Muscle of leg (tissue), 3 donors: ENCODE measurements at regions not wholly inside any gene's neighbourhood (a gene's known extent, or its start where the extent isn't known, plus 50 kb on each side); places are given as distances from the start of the nearest gene placed in this dataset.

Experiments used
- DNase-seq: peaks from one replicate; pipeline ENCODE4 v3.0.0; 2013
- H3K27ac ChIP-seq: one replicate; pipeline ENCODE4 v1.5.1; 2013; ENCODE audit warnings: mild to moderate bottlenecking, low read length, control low read depth
- H3K27me3 ChIP-seq: one replicate; pipeline ENCODE4 v1.6.1; 2013; ENCODE audit warnings: low read length; ENCODE audit not compliant: control insufficient read depth, insufficient read depth
- H3K36me3 ChIP-seq: one replicate; pipeline ENCODE4 v1.6.1; 2013; ENCODE audit warnings: low read length; ENCODE audit not compliant: control insufficient read depth, insufficient read depth
- H3K4me1 ChIP-seq: one replicate; pipeline ENCODE4 v1.6.1; 2013; ENCODE audit warnings: low read length; ENCODE audit not compliant: control insufficient read depth, insufficient read depth
- H3K4me3 ChIP-seq: one replicate; pipeline ENCODE4 v1.5.1; 2013; ENCODE audit warnings: low read length, control low read depth
- H3K9me3 ChIP-seq: replicated peaks from 2 replicates; pipeline ENCODE4 v1.6.1; 2013; ENCODE audit warnings: low read depth, low read length; ENCODE audit not compliant: control insufficient read depth
- WGBS: methylation state at CpG from one replicate; pipeline ENCODE4 v1.1.5; 2013; ENCODE audit warnings: missing lambda C conversion rate; ENCODE audit not compliant: insufficient coverage; 5-methylcytosine and 5-hydroxymethylcytosine counted together

DNA sequence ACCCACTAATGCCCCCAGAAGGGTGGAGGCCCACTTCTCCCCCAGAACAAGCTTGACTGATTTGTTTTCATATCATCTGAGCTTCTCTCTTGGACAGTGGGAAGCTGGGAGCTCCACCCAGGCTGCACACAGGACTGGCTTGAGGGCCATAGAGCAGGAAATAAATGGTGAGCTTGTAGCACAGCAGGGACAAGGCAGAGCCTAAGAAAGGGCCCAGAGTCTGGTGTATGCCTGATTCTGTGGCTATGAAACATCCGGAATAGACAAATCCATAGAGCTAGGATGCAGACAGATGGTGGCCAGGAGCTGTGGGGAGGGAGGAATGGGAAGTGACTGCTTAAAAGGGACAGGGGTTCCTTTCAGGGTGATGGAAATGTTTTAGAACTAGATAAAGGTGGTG lies 79.0 kb downstream of the ARL6IP4 start:
- DNase-seq, result no peak
- Histone ChIP-seq H3K36me3 (no peaks in the 10 kb centered on the region), H3K27me3 (no peaks in the 10 kb centered on the region), H3K27ac (peak overlapping the region; percentile 20), H3K4me3 (no peak overlapping the region), H3K9me3 (no peaks in the 10 kb centered on the region), H3K4me1 (peaks cover 63% of the 10 kb centered on the region)
- WGBS, result 20% methylated on average over 1 of the region's 1 CpG

DNA sequence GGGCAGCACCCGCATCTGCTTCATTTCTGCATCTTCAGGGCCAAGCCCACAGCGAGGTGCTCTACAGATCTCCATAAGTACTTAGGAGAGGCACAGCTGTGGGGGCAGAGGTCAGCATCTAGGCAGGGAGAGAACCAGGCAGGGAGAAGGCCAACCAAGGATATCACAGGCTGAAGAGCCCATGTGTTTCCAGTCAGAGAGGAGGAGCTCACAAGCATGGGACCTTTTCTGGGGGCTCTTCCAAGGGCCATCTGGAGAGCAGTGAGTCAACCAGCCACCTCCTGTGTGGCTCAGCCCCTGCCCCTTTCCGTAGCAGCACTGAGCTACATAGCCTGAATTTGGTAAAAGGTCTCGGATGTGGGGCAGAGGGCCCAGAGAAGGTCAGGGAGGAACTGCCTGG lies 78.5 kb downstream of the ARL6IP4 start:
- peaks cover 58% of the 10 kb centered on the region for H3K4me1 ChIP-seq
- H3K9me3 ChIP-seq, result no peaks in the 10 kb centered on the region
- H3K4me3 ChIP-seq, result no peak overlapping the region
- peak; percentile 45 for DNase-seq
- 58% methylated on average over 3 of the region's 4 CpGs for WGBS
- no peaks in the 10 kb centered on the region for H3K27me3 ChIP-seq
- H3K36me3 ChIP-seq, result no peaks in the 10 kb centered on the region
- H3K27ac ChIP-seq, result peak overlapping the region; percentile 20

DNA sequence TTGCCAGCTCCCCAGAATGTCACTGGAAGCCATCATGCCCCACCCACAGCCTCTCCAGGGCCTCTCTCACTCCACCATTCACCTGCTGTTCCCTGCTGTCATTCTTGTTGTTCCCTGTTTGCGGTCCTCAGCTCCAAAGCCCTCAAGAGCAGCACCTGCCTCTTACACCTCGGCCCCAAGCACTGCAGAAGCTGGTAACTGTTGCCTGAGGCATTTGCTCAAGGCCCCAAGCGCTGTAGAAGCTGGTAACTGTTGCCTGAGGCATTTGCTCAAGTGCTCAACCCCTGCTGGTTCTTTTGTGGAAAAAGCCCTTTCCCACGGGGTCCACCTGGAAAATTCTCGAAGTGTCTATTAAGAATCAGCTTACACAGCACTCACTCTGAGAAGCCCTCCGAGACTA lies 78.0 kb downstream of the ARL6IP4 start:
- Histone ChIP-seq H3K36me3 (no peaks in the 10 kb centered on the region), H3K27me3 (no peaks in the 10 kb centered on the region), H3K9me3 (no peaks in the 10 kb centered on the region), H3K27ac (no peak overlapping the region), H3K4me1 (peaks cover 53% of the 10 kb centered on the region), H3K4me3 (no peak overlapping the region)
- DNase-seq, result no peak
- 84% methylated on average over 6 of the region's 6 CpGs for WGBS

DNA sequence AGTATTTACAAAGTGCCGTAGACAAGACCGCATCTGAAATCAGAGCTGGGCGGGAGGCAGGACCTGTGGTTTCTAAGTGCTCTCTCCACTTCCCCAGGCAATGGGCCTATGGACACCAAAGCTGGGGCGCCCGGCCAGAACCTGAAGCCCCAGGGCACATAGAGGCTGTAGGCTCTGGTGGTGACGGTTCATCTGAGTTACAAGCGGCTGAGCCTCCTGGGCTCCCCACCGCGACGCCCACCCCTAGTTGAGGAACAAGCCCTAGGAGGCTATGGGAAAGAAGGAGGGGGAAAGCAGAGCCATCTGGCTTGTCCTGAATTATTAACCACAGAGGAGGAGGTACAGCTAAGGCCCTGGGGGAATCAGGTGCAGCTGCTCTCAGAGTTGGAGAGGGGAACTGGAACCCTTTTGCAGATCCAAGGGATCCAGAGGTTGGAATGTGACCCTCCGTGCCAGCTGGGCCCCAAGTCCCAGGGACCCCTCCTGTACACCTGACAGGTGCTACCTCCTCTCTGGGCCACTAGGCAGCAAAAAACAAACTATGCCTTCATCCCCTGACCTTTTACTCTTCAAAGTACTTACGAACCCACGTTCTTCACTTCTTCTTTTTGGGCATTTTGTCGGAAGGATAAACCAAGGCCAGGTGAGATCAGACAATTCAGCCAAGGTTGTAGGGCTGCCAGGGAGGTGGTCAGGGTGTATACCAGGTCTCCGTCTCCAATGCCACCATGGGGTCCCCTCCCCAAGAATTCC lies 77.2 kb downstream of the ARL6IP4 start:
- H3K27me3 ChIP-seq, result no peaks in the 10 kb centered on the region
- no peaks in the 10 kb centered on the region for H3K36me3 ChIP-seq
- H3K4me1 ChIP-seq, result peaks cover 45% of the 10 kb centered on the region
- no peak for DNase-seq
- H3K27ac ChIP-seq, result no peak overlapping the region
- WGBS, result 91% methylated on average over 6 of the region's 15 CpGs
- H3K4me3 ChIP-seq, result no peak overlapping the region
- no peaks in the 10 kb centered on the region for H3K9me3 ChIP-seq

DNA sequence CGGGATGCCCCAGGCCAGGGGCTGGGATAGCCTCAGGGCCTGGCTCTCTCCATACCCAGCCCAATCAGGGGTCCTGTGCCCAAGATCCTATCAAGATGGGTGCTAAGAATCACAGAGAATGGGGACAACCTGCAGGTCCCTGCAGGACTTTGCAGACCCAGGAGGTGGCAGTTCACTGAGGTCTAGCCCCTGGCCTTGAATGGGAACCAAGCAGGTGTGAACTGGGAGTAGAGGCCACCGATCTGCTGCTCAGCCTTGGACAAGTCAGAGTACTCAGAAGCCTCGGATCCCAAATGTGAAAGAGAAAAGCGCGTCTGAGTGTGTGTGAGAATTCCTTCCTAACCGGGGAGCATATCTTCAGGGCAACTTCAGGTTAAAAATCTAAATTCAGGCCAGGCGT lies 76.2 kb downstream of the ARL6IP4 start:
- 99% methylated on average over 6 of the region's 7 CpGs for WGBS
- H3K4me3 ChIP-seq, result no peak overlapping the region
- H3K27ac ChIP-seq, result no peak overlapping the region

DNA sequence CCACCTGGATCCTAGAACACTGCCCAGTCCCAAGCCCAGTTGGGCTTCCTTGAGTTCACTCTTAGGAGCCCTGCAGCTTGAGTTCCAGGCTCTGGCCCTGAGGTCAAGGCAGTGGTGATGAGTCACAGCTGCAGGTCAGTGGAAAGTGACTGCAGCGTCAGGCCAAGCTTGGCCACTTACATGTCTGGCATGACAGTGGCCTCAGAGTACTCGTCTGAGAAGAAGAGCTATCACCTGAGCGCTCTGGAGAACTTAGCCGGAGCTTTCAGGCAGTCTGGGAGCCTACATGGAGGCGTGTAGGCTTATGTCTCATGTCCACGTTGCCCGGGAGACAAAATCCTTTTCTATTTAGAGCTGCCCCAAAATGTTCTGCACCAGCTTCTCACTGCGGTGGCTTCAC lies 75.6 kb downstream of the ARL6IP4 start:
- Histone ChIP-seq H3K27me3 (no peaks in the 10 kb centered on the region), H3K36me3 (no peaks in the 10 kb centered on the region), H3K9me3 (no peaks in the 10 kb centered on the region), H3K27ac (no peak overlapping the region), H3K4me3 (no peak overlapping the region), H3K4me1 (peaks cover 30% of the 10 kb centered on the region)
- no peak for DNase-seq
- 92% methylated on average over 8 of the region's 8 CpGs for WGBS

More for the DNA sequence above, 76.2 kb downstream of the ARL6IP4 start:
- Histone ChIP-seq H3K27me3 (no peaks in the 10 kb centered on the region), H3K36me3 (no peaks in the 10 kb centered on the region), H3K4me1 (peaks cover 36% of the 10 kb centered on the region), H3K9me3 (no peaks in the 10 kb centered on the region)
- no peak for DNase-seq

DNA sequence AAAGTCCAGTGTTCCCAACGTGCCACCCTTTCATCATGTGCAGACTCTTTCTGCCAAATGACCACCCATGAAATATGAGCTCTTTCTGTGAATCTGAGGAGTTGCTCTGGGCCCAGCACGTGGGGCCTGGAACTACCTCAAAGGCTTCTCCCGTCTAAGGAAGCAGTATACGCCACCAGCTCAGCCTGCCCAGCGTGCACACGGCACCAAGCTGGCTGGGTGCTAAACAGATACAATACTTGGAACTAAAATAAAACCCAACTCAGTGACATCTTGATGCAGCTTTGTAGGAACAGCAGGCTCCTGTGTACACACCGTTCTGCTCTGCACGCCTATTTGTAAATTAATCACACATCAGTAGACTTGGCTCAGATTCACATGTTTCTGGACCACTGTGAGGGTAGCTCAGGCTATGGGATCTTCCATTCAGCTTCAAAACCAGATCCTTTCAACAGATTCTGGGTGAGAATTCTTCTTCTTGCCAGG lies 74.8 kb downstream of the ARL6IP4 start:
- Histone ChIP-seq H3K36me3 (no peaks in the 10 kb centered on the region), H3K4me3 (no peak overlapping the region), H3K4me1 (peaks cover 35% of the 10 kb centered on the region), H3K9me3 (no peaks in the 10 kb centered on the region), H3K27me3 (no peaks in the 10 kb centered on the region), H3K27ac (peak overlapping the region; percentile 7)
- peak; percentile 51 for DNase-seq
- WGBS, result 39% methylated on average over 4 of the region's 8 CpGs

DNA sequence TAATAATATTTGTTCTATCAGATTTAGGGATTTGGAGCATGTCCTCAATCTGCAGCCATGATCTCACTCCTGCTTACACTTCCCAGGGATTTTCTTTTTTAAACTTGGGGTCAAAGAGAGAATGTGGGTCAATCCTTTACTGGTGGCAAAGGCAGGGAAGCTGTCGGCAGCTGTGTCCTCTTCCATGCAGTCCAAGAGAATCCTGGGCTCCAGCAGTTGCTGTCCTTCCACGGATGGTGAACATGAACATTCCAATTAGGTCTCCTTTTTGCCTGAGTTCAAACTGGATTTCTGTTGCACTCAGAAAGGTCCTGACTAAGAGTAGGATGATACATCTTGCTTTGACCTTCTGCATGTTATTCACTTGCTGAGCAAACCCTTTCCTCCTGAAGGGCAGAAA lies 73.9 kb downstream of the ARL6IP4 start:
- peaks cover 28% of the 10 kb centered on the region for H3K4me1 ChIP-seq
- no peaks in the 10 kb centered on the region for H3K36me3 ChIP-seq
- H3K27me3 ChIP-seq, result no peaks in the 10 kb centered on the region
- WGBS, result 80% methylated on average over 1 of the region's 2 CpGs
- H3K4me3 ChIP-seq, result no peak overlapping the region
- DNase-seq, result no peak
- no peak overlapping the region for H3K27ac ChIP-seq
- H3K9me3 ChIP-seq, result no peaks in the 10 kb centered on the region

DNA sequence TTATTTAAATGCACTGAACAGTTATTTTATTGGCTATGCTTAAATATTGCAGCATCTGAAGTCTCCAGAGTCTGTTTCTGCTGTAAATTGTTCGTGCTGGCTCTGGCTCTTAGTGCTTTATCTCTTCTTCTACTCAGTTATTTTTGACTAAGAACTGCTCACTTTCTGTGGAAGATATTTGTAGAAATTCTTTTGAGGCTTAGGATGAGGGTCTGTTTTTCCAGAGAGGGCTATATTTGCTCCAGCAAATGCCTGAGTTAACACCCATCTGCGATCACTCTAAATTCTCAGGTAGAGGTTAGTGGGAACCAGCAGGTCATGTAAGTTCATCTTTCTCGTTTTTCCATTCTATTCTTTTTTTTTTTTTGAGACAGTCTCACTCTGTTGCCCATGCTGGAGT lies 71.1 kb downstream of the ARL6IP4 start:
- H3K4me1 ChIP-seq, result peaks cover 21% of the 10 kb centered on the region
- H3K27ac ChIP-seq, result no peak overlapping the region
- H3K4me3 ChIP-seq, result no peak overlapping the region
- 40% methylated on average over 1 of the region's 3 CpGs for WGBS
- DNase-seq, result peak; percentile 44
- H3K36me3 ChIP-seq, result no peaks in the 10 kb centered on the region
- no peaks in the 10 kb centered on the region for H3K27me3 ChIP-seq
- H3K9me3 ChIP-seq, result no peaks in the 10 kb centered on the region

DNA sequence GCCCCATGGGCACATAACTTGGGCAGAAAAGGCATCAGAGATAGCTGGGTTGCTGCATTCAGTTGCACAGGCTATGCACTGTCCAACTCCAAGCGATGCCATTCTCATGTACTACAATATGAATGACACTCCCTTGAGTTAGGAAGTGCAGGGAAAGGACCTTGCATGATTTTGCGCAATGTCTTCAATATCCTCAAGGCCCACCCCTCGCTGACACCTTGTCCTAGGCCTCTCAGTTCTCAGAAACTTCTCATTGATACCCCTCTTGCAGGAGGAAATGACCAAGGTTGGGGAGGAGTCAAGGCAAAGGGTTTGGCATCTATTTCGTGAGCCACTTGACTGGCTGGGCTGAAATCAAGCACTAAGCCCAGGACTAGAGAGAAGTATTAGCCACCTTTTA lies 70.4 kb downstream of the ARL6IP4 start:
- 54% methylated on average over 2 of the region's 4 CpGs for WGBS
- Histone ChIP-seq H3K27me3 (no peaks in the 10 kb centered on the region), H3K4me1 (peaks cover 23% of the 10 kb centered on the region), H3K27ac (no peak overlapping the region), H3K36me3 (no peaks in the 10 kb centered on the region), H3K4me3 (no peak overlapping the region), H3K9me3 (no peaks in the 10 kb centered on the region)
- DNase-seq, result no peak
